Astrocyte (in vitro differentiated cells and primary cell): ENCODE measurements at regions not wholly inside any gene's neighbourhood (a gene's known extent, or its start where the extent isn't known, plus 50 kb on each side); places are given as distances from the start of the nearest gene placed in this dataset.

ENCODE experiments used
- DNase-seq: peaks from one replicate; pipeline ENCODE4 v3.0.0-alpha.2; 2010; ENCODE audit warnings: low read depth
- FAIRE-seq: peaks from 2 replicates; lab custom pipeline; 2011; peaks lifted over from hg19 to GRCh38; lab: Jason Lieb, UNC
- H2AFZ ChIP-seq: 2 replicates; pipeline ENCODE4 v1.6.0; 2012; ENCODE audit warnings: low read depth, low read length, inconsistent platforms
- H3K27ac ChIP-seq: 2 replicates; pipeline ENCODE4 v1.5.1; 2011; ENCODE audit warnings: low read depth, low read length, inconsistent platforms
- H3K27me3 ChIP-seq: 2 replicates; pipeline ENCODE4 v1.6.0; 2011; ENCODE audit warnings: low read length, inconsistent platforms; ENCODE audit not compliant: insufficient read depth
- H3K36me3 ChIP-seq: 2 replicates; pipeline ENCODE4 v1.5.1; 2011; ENCODE audit warnings: low read length, inconsistent platforms; ENCODE audit not compliant: insufficient read depth
- H3K4me1 ChIP-seq: 2 replicates; pipeline ENCODE4 v1.5.1; 2011; ENCODE audit warnings: low read length, inconsistent platforms; ENCODE audit not compliant: insufficient read depth
- H3K4me2 ChIP-seq: 2 replicates; pipeline ENCODE4 v1.6.0; 2012; ENCODE audit warnings: low read length, inconsistent platforms
- H3K4me3 ChIP-seq: 2 replicates; pipeline ENCODE4 v1.5.1; 2011; ENCODE audit warnings: low read depth, mild to moderate bottlenecking, low read length, inconsistent platforms; ENCODE audit not compliant: insufficient read depth
- H3K79me2 ChIP-seq: 2 replicates; pipeline ENCODE4 v1.6.0; 2012; ENCODE audit warnings: mild to moderate bottlenecking, low read length, inconsistent platforms; ENCODE audit not compliant: insufficient read depth
- H3K9ac ChIP-seq: 2 replicates; pipeline ENCODE4 v1.6.0; 2012; ENCODE audit warnings: mild to moderate bottlenecking, low read length, inconsistent platforms
- H3K9me3 ChIP-seq: 2 replicates; pipeline ENCODE4 v1.5.1; 2012; ENCODE audit warnings: low read depth, mild to moderate bottlenecking, low read length, inconsistent platforms; ENCODE audit not compliant: insufficient read depth
- H4K20me1 ChIP-seq: 2 replicates; pipeline ENCODE4 v1.6.0; 2012; ENCODE audit warnings: low read length, inconsistent platforms; ENCODE audit not compliant: insufficient read depth
- H3K27ac Mint-ChIP-seq: one replicate; pipeline ENCODE4 v1.8.0; 2021; ENCODE audit warnings: mild to moderate bottlenecking, mixed read lengths; ENCODE audit not compliant: unreplicated experiment
- H3K27me3 Mint-ChIP-seq: one replicate; pipeline ENCODE4 v1.8.0; 2021; ENCODE audit warnings: low read depth, mixed read lengths; ENCODE audit not compliant: unreplicated experiment
- H3K36me3 Mint-ChIP-seq: one replicate; pipeline ENCODE4 v1.8.0; 2021; ENCODE audit warnings: low read depth, mixed read lengths; ENCODE audit not compliant: unreplicated experiment
- H3K4me1 Mint-ChIP-seq: one replicate; pipeline ENCODE4 v1.8.0; 2021; ENCODE audit warnings: low read depth, mixed read lengths; ENCODE audit not compliant: unreplicated experiment
- H3K4me3 Mint-ChIP-seq: one replicate; pipeline ENCODE4 v1.8.0; 2021; ENCODE audit warnings: mild to moderate bottlenecking, moderate library complexity, mixed read lengths; ENCODE audit not compliant: unreplicated experiment
- H3K9me3 Mint-ChIP-seq: one replicate; pipeline ENCODE4 v1.8.0; 2021; ENCODE audit warnings: mild to moderate bottlenecking, mixed read lengths; ENCODE audit not compliant: unreplicated experiment
- CTCF ChIP-seq: IDR thresholded peaks from 2 replicates; pipeline ENCODE4 v1.5.1; 2011; ENCODE audit warnings: low read depth, mild to moderate bottlenecking, inconsistent platforms, low read length, moderate library complexity; ENCODE audit not compliant: insufficient read depth
- EZH2 ChIP-seq: IDR thresholded peaks from 2 replicates; pipeline ENCODE4 v1.6.1; 2012; ENCODE audit warnings: mild to moderate bottlenecking, low read length, inconsistent platforms; ENCODE audit not compliant: insufficient read depth

GRCh38 chr17:14704121-14704520 is 403.2 kb downstream of the HS3ST3B1 start:
- H3K36me3 Mint-ChIP-seq: no peaks in the 10 kb centered on the region
- Histone ChIP-seq H3K4me2 (no peak overlapping the region), H3K9me3 (no peaks in the 10 kb centered on the region), H3K9ac (no peak overlapping the region), H3K4me1 (no peaks in the 10 kb centered on the region), H3K27ac (no peak overlapping the region), H3K36me3 (no peaks in the 10 kb centered on the region), H2AFZ (no peak overlapping the region), H4K20me1 (no peaks in the 10 kb centered on the region), H3K4me3 (no peak overlapping the region), H3K27me3 (no peaks in the 10 kb centered on the region), H3K79me2 (no peaks in the 10 kb centered on the region)
- DNase-seq (no peak), FAIRE-seq (no peak)
- H3K9me3 Mint-ChIP-seq: peaks cover 4% of the 10 kb centered on the region
- H3K27ac Mint-ChIP-seq: no peak overlapping the region
- TF ChIP-seq EZH2 (no peak), CTCF (no peak)
- H3K4me1 Mint-ChIP-seq: no peaks in the 10 kb centered on the region
- no peaks in the 10 kb centered on the region for H3K27me3 Mint-ChIP-seq
- no peak overlapping the region for H3K4me3 Mint-ChIP-seq

DNA sequence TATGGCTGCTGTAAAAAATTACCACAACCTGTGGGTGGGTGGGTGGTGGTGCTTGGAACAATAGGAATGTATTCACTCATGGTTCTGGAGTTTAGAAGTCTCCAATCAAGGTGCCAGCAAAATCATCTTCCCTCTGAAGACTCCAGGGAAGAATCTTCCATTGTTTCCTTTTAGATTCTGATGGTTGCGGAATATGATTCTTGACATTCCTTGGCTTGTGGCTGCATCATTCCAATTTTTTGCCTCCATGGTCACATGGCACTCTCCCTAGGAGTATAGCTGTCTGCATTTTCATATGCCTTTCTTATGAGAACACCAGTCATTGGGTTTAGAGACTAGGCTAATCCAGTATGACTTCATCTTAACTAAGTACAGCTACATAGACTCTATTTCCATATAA is 401.0 kb downstream of the HS3ST3B1 start:
- no peak overlapping the region for H2AFZ ChIP-seq
- Mint-ChIP-seq H3K4me1 (no peaks in the 10 kb centered on the region), H3K27ac (no peak overlapping the region), H3K9me3 (peaks cover 4% of the 10 kb centered on the region), H3K27me3 (no peaks in the 10 kb centered on the region), H3K36me3 (no peaks in the 10 kb centered on the region), H3K4me3 (no peak overlapping the region)
- H3K79me2 ChIP-seq: no peaks in the 10 kb centered on the region
- H4K20me1 ChIP-seq: no peaks in the 10 kb centered on the region
- no peak for TF ChIP-seq CTCF
- TF ChIP-seq EZH2: no peak
- FAIRE-seq (no peak), DNase-seq (no peak)
- no peak overlapping the region for H3K9ac ChIP-seq
- no peaks in the 10 kb centered on the region for H3K27me3 ChIP-seq
- no peaks in the 10 kb centered on the region for H3K36me3 ChIP-seq
- no peak overlapping the region for H3K4me2 ChIP-seq
- H3K4me3 ChIP-seq: no peak overlapping the region
- H3K27ac ChIP-seq: no peak overlapping the region
- H3K9me3 ChIP-seq: no peaks in the 10 kb centered on the region
- H3K4me1 ChIP-seq: no peaks in the 10 kb centered on the region

GRCh38 chr17:14699574-14700185 is 398.8 kb downstream of the HS3ST3B1 start:
- H3K27ac Mint-ChIP-seq: no peak overlapping the region
- Histone ChIP-seq H3K36me3 (no peaks in the 10 kb centered on the region), H3K27ac (no peak overlapping the region), H3K9me3 (no peaks in the 10 kb centered on the region), H3K79me2 (no peaks in the 10 kb centered on the region), H3K4me3 (no peak overlapping the region), H3K4me2 (no peak overlapping the region), H4K20me1 (no peaks in the 10 kb centered on the region), H3K4me1 (no peaks in the 10 kb centered on the region), H3K9ac (no peak overlapping the region), H3K27me3 (no peaks in the 10 kb centered on the region), H2AFZ (no peak overlapping the region)
- FAIRE-seq (no peak), DNase-seq (no peak)
- peaks cover 4% of the 10 kb centered on the region for H3K9me3 Mint-ChIP-seq
- H3K4me1 Mint-ChIP-seq: no peaks in the 10 kb centered on the region
- H3K27me3 Mint-ChIP-seq: no peaks in the 10 kb centered on the region
- TF ChIP-seq EZH2 (no peak), CTCF (no peak)
- no peak overlapping the region for H3K4me3 Mint-ChIP-seq
- no peaks in the 10 kb centered on the region for H3K36me3 Mint-ChIP-seq
